GM21367 (cell line): ENCODE measurements at regions not wholly inside any gene's neighbourhood (a gene's known extent, or its start where the extent isn't known, plus 50 kb on each side); places are given as distances from the start of the nearest gene placed in this dataset.

Experiments used
- ATAC-seq: cut with Tn5 transposase; IDR thresholded peaks from one replicate; pipeline ENCODE4 v1.9.1; 2021; ENCODE audit not compliant: unreplicated experiment

GRCh38 chr15:60208709-60209108 lies 189.1 kb downstream of the ANXA2 start:
- no peak for ATAC-seq

GRCh38 chr15:60212536-60212935 lies 185.2 kb downstream of the ANXA2 start:
- no peak for ATAC-seq

DNA sequence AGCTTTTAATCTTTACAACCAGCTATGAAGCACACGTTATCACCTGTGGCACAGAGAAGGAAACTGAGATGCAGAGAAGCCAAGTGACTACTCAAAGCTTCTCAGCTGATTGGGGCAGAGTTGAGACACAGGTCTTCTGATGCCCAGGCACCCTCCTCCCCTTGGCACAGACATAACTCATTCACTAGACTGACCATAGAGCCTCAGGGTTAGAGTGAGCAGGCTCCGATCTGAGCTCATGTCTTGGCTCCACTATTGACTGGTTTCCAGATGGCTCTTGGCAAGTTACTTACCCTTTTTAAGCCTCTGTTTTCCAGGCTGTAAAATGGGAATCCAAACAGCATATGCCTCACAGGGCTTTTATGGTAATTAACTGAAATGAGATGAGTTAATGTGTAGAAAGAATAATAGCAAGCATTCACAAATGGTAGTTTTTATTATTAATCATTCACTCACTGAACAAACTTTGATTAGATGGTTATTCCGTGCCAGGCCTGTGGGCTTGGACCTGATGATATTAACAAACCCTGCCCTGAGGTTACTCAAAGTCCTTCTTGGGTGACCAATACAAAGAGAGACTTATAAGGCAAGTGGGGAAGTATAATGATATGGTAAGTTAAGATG lies 184.3 kb downstream of the ANXA2 start:
- ATAC-seq, result no peak

- no peak for ATAC-seq
These were observed 183.6 kb downstream of the ANXA2 start for GRCh38 chr15:60214201-60214600.

- ATAC-seq, result no peak
These were observed 182.4 kb downstream of the ANXA2 start for GRCh38 chr15:60215225-60215963.

DNA sequence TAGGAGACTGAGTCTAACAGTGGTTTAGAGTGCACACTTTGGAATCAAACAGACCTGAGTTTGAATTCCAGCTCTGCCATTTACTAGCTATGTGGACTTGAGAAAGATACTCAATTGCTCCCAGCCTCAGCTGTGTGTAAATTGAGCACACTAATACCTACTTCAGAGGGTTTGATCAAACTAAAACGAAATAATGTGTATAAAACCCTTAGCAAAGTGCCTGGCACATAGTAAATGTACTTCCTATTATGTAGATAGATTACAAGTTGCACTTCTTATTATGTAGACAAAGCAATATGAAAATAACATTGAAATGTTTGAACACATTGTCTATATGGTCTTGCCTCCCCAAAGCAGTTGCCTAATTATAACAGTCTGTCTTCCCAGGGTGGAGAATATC lies 180.6 kb downstream of the ANXA2 start:
- no peak for ATAC-seq

DNA sequence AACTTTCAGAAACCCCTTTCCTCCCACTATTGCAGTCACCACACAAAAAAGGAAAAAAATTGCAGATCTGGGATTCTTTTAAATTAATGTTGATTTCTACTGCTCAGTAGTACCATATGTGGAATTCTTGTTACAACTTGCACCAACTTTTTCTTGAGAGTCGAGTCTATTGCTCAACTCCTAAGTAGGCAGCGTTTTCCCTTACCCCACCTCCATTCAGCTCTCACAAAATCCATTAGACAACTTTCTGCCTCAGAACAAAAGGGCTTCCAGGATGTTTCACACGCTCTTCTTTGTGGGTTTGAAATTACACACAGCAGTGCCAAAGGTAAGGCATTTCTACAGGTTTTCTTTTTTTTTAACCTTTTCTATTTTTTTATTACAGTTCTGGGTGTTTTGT lies 179.5 kb downstream of the ANXA2 start:
- no peak for ATAC-seq

GRCh38 chr15:60219866-60220265 lies 177.9 kb downstream of the ANXA2 start:
- no peak for ATAC-seq

GRCh38 chr15:60221356-60221755 lies 176.4 kb downstream of the ANXA2 start:
- no peak for ATAC-seq

GRCh38 chr15:60222404-60222803 lies 175.4 kb downstream of the ANXA2 start:
- ATAC-seq, result no peak

DNA sequence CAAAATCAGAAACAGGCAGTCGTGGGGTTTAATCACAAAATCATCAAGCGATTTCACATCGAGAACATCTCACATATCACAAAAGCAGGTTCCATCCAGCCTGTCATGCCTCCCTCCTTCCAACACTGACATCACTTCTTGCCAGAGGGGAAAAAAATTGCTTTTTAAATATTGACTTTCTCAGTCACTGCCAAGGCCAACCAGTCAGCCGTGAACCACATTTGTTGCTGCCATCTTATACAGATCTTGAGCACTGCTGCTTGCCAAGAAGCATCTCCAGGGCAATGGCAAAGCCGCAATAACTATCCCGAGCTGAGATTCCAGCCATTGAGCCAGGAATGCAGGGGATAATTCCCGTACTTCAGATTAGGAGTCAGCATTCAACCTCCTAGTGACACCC lies 174.6 kb downstream of the ANXA2 start:
- no peak for ATAC-seq

GRCh38 chr15:60226924-60227323 lies 170.9 kb downstream of the ANXA2 start:
- no peak for ATAC-seq

GRCh38 chr15:60228101-60228500 lies 169.7 kb downstream of the ANXA2 start:
- no peak for ATAC-seq

GRCh38 chr15:60228619-60229018 lies 169.2 kb downstream of the ANXA2 start:
- ATAC-seq, result no peak

DNA sequence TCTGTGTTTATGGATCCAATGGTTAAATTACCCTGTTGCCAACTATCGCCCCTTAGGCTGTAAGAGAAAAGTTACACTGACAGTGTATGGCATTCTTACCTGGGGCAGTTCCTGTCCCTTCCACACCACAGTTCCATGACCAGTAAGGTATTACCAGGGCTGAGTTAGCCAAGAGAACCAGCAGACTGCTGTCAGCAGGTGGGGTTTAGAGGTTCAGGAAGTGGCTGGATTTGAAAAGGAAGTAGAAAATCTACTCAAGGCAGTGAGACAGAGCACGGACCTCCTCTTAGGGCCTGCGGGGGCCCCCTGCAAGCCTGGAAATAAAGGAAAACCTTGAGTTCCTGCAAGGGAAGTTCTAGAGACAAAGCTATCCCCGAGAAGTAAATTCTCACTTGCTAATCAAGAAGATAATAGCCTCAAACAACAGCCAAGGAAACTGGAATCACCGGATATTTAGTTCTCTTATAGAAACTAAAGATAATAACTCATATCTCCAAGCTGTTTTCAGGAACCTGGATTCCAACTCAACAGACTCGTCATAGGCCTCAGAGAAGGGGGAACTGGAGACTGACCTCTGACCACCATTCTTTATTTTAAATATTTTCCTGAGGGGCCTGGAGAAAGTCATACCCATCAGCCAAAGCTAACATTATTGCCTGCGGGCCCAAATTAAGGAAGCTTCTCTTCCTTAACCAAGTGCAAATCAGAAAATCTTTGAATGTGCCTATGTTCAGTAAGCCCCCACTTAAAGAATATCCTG lies 161.7 kb downstream of the ANXA2 start:
- ATAC-seq, result no peak

GRCh38 chr15:60237446-60237845 lies 160.3 kb downstream of the ANXA2 start:
- ATAC-seq, result no peak

GRCh38 chr15:60243769-60244168 lies 154.0 kb downstream of the ANXA2 start:
- ATAC-seq, result no peak

DNA sequence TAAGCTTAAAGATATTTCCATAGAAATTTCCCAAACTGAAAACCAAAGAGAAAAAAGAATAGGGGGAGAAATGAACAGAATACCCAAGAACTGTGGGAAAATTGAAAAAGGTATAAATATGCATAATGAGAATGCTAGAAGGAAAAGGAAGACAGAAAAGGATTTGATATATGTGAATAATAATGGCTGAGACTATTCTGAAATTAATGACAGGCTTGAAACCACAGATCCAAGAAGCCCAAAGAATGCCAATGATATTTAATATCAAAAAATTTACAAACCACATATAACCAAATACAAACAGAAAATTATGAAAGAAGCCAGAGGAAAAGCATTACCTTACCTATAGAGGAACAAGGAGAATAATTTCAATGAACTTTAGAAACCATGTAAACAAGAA lies 153.0 kb downstream of the ANXA2 start:
- no peak for ATAC-seq

DNA sequence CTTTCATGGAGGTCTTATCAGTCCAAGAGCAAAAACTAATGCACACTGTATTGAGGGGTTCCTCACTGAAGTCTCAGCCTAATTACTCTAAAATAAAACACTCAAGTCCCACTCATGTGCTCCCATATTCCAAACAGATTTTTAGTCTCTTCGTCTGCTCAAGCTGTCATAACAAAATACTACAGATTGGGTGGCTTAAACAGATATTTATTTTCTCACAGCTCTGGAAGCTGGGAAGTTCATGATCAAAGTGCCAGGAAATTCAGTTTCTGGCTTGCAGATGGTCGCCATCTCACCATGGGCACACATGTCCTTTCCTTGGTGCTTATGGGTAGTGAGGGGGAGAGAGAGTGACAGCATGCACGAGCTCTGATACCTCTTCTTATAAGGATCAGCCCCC lies 147.5 kb downstream of the ANXA2 start:
- ATAC-seq, result no peak

GRCh38 chr15:60251300-60252070 lies 146.3 kb downstream of the ANXA2 start:
- ATAC-seq, result no peak

GRCh38 chr15:60254416-60254815 lies 143.4 kb downstream of the ANXA2 start:
- ATAC-seq, result no peak
